HuH-7 (cell line): ENCODE measurements at regions not wholly inside any gene's neighbourhood (a gene's known extent, or its start where the extent isn't known, plus 50 kb on each side); places are given as distances from the start of the nearest gene placed in this dataset.

Experiments
- DNase-seq: peaks from one replicate; pipeline ENCODE4 v3.0.0; 2011; ENCODE audit warnings: low spot score

DNA sequence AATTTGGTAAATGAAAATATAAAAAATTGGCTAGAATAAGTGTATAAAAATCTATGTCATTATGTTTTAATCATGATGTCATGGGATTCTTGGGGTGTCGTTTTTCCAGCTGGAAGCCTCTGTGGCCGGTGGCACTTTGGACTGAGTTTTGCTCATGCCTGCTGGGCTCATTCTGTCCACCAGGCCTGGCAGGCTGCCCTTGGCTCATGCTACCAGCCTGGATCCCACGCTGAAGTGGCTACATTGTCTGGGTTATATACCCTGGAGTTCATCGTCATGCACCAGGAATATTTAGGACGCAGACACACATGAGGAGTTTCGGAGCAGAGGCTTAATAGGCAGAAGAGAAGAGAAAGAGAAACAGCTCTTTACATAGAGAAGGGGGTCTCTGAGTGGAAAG lies 1913.7 kb upstream of the WWC1 start:
- no peak for DNase-seq

DNA sequence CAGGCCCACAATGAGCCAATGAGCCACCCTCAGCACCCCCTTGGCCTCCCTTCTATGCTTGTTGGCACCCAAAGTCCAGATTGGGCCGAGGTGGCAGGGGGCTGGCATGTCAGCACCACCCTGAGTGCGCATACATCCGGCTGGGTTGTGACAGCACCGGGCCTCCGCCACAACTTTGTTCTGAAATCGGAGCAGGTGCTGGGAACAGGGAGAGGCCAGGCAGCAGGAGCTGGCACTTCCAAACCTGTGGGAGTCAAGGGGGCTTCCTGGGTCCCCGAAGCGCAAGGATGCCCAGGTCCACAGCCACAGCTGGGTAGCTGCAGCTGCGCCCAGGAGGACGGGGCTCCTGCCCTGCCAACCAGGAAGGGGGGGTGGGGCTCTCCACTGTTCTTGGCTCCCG lies 1911.9 kb upstream of the WWC1 start:
- DNase-seq = no peak

DNA sequence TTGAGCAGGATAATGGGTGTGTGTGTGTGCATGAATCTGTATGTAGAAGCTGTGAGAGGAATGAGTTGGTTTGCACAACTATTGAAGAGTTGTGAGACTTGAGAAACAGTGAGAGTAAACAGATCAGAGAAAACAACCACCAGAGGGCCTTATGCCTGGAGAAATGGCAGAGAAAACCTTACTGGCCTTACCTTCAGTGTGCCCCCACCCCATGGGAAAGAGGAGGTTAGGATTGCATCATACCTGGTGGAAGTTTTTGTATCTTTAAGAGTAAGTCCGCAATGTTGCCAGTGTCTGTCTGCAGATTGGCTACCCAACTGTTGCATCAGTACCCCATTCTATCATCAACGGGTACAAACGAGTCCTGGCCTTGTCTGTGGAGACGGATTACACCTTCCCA lies 1909.4 kb upstream of the WWC1 start:
- DNase-seq = peak; percentile 34

DNA sequence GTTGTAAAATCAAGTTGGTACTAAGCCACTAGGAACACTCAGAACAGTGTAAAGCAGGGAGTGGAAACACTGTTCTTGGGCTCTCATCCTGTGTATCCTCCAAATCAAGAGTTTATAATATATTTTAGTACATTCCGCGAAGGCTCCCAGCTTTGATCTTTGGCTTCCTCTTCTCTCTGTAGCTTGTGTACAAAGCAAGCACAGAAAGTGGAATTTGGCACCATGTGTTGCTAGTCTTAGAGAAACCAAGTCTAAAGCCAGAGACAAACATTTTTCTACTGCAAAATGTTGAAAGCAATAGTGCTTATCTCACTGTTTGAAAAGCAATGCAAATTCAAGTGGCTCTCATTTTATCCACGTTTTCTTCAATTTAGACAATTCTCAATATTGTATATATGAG lies 1893.3 kb upstream of the WWC1 start:
- DNase-seq = no peak

DNA sequence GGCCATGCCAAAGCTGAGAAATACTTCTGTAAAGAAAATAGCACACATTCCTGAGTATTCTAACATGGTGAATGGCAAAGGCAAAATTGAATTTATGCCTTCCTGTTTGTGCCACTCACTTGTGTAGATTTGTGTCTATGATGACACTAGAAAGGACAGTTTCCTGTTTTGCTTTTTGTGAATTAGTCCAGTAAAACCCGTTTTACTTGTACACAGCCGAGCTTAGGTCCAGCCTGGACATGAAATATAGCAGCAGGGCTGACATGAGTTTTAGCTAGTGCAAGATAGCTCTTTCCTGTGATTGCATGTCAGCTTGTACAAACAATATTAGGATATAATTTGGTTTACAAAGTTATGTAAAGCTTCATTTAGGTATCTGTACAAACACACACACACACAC lies 1891.7 kb upstream of the WWC1 start:
- DNase-seq = no peak

DNA sequence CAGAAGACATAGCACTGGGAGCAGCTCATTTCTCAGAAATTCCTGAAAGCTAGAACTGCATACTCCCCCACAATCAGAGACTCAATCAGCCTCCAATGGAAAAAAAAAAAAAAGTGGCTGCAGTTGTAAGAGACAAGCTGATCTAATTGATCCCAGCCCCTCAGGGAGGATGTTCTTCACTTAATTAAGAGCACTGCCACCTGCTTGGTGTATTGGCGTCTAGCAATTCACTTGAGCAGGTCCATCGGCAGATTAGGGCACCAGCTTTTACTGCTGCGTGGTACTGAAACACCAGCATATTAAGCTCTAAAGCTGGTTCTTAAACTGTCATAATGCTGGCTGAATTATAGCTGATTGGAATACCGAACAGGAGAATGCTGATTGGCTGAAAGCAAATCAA lies 1890.1 kb upstream of the WWC1 start:
- no peak for DNase-seq

DNA sequence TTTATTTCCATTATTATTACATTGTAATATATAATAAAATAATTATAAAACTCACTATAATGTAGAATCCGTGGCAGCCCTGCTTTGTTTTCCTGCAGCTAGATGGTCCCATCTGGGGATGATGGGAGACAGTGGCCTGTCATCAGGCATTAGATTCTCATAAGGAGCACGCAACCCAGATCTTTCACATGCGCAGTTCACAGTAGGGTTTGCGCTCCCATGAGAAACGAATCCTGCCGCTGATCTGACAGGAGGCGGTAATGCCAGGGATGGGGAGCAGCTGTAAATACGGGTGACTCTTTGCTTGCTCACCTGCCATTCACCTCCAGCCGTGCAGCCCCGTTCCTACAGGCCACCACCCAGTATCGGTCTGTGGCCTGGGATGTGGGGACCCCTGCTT lies 1879.3 kb upstream of the WWC1 start:
- no peak for DNase-seq

DNA sequence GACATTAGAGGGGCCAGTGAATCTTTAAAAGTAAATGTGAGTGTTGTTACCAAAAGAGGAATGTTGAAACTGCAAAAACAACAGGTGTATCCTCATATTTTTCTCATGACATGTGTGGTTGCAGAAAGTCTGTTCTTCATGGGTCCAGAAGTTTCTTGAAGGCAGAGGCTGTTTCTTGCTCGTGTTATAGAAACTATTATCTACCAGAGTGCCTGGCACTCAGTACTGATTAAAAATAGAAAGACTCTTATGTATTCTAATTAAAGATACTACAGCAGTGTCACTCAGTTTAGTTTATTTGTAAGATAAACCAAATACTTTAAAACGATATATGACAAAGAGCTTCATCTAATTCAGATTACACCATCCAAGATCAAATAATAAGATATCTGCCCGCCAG lies 1864.2 kb upstream of the WWC1 start:
- DNase-seq = no peak

DNA sequence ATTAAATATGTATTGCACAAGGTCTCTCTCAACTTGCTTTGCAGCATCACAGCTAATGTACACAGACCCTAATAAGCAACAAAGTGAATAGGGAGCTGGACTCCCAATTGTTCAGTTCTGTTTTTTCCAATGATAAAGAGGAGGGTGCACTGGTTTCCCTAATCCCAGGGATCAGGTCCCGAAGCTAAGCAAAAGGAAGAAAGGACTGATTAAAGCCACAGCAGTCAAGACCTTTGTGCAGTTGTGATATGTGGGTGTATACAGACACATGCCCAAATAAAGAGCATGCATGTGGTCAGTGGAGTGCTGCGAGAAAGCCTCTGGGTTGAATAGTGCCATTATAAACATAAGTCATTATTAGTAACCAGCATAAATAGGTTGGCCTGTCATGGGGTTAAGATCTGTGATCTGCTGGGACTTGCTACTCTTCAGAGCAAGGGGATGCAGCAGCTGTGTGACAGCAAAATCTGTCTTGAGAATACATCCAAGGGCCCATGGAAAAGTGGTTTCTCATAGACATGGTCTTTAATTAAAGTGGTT lies 1863.1 kb upstream of the WWC1 start:
- DNase-seq = no peak

DNA sequence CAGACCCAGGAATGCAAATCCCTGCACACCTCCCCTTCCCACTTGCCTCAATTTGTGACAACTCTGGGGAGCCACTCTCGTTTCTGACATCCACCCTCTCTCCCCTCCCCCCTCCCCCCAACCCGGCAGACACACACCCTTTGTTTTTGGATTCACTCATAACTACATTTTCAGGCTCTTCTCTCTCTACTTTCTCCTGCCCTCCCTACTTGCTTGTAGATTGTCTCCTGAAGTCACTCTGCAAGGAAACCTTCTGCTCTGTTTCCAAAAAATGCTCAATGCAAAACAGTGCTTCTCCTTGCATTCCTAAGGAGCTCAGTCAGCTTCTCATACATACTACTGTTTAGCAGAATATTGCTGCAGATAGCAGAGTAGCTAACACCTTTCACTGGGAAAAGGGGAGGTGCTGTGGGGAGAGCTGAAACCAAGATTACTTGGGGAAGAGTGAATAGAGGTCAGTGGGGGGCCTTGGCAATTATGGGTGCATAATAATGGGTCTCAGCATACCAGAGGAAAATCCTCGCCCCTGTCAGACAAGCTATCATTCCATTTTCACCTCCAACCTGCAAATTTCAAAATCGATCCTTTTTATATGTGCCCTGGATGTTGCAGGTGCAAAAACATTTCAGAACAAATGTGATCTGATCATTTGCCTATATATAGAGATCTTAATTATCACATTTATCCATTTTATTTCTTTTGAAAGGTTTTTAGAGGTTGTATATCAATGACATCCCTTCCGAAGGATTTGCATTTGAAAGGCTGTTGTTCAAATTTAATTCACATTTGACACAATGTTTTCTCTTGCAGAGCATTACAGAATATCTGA lies 1860.7 kb upstream of the WWC1 start:
- no peak for DNase-seq

DNA sequence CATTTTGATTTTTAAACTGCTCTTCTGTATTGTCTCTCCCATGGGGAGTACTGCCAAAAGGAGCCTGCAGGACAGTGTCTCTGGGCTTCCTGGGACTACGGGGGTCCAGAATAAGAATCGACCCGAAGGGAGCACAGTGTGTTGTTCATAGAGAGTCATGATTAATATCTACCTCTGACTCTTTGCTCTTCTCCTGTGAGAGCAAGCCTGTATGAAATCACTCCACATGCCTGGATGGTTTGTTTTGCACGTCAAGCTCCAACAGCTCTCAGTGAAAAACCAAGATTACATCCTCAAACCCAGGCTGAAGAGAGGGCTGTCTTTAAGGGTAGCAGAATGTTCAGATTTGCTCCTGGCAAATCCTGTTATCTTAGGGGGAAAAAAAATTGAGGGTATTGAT lies 1860.0 kb upstream of the WWC1 start:
- no peak for DNase-seq

DNA sequence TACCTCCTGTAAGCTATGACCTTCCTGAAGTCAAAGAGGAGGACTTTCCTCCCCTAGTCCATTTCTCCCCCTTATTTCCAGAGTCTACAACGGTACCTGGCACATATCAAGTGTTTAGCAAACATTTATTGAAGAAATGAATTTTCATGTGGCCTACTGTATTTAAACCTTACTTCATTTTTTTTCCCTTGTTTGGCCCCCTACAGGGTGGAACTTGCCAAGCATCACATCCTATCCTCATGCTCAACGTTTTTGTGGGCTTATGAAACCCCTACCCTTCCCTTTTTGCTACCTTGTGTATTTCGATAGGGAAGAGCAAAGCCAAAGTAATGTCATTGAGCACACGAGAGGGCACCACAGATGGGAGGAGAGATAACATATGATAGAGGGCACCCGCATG lies 1857.8 kb upstream of the WWC1 start:
- DNase-seq = no peak

DNA sequence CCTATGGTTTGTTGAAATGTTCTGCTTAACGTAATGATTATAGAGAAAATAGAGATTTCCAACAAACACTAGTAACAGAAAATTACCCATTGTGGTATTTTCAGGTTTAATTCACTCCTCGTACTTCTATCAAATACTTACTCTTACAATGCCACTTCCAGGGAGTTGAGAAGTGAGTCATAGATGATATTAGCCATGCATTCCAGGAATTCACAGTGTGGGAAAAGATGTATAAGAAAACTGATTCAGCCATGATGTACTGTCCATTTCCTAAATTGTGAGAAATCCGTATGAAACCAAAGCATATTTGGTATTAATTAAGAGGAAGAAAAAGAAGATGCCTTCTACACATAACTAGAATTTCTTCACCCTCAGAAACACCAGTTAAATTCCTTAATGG lies 1854.6 kb upstream of the WWC1 start:
- no peak for DNase-seq

DNA sequence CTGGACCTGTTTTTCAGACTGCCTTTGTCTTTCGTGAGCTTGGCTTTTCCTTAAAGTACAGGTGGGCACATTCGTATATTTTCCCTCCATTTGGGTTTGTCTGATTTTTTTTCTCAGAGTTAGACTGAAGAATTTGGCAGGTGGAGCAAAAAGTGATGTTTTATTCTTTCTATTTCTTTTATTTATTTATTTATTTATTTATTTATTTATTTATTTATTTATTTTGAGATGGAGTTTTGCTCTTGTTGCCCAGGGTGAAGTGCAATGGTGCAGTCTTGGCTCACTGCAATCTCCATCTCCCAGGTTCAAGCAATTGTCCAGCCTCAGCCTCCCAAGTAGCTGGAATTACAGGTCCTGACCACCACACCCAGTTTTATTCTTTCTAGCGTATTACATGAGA lies 1805.1 kb upstream of the WWC1 start:
- DNase-seq = no peak

DNA sequence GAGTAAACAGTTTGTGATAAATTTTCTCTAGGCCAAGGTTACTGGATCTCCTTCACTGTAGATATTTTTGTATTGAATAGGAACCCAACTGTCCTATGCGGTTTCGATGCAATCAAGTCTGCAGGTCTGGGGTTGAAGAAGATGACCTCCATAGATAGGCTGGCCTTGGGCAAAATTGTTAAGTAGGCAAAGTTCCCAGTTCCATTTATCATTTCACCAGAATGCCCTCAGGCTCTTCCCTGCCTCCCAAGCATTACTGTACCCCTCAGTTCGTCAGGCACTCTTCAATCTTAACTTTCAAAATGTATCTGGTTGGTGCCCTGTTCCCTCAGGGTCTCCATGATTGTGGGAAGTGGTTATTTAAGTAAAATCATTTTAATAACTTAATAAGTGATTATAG lies 1802.9 kb upstream of the WWC1 start:
- no peak for DNase-seq

DNA sequence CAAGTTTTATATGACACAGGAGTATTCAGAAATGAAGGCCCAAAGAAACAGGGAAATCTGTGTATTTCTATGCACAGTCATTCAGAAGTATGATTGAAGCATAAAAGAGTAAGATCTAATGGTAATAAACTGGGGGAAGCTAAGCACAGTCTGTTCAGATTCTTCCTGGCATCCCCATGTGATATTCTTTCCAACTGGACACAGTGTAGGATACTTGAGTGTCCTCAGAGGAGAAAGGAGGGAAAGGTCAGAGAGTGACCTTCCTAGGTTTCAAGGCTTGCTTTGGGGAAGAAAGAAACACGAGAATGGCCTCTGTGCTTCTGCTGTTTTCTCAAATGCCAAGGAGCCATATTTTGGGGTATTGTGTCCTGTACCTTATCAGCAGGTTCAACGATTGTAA lies 1798.4 kb upstream of the WWC1 start:
- DNase-seq = no peak

DNA sequence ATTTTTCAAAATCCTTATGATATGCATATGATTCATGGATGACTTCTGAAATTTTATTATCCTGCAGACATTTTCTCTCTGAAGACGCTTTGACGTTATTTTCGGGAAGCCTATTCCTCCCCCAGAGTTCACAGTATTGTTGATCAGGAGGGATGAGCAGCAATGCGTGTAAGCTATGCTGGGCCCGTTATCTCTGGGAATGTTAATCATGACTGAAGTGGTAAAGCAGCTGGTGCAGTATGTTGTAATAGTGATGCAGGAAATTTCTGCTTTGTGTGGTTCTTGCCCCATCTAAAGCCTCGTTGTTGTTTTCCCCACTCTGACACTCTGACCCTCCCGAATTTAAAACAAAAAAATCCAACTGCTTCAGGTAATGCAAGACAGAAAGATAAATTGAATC lies 1797.8 kb upstream of the WWC1 start:
- DNase-seq = no peak

DNA sequence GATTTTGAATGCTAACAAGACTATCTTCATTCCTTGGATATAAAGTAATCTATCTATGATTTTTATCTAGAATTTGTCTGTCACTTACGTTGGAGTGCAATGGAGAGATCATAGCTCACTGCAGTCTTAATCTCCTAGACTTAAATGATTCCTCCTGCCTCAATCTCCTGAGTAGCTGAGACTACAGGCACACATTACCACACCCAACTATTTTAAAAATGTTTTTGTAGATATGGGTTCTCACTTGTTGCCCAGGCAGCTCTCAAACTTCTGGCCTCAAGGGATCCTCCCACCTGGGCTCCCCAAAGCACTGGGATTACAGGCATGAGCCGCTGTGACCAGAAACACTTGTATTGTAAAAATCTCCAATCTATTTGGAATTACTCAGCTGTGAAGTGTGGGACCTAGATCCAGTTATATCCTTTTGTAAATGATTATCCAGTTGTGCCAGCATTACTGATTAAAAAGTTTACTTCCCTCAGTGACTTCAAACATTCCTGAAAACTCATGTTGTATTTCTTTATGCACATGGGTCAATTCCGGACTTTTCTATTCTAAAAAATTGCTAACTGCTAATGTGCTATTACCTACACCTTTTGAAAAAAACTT lies 1793.8 kb upstream of the WWC1 start:
- no peak for DNase-seq

DNA sequence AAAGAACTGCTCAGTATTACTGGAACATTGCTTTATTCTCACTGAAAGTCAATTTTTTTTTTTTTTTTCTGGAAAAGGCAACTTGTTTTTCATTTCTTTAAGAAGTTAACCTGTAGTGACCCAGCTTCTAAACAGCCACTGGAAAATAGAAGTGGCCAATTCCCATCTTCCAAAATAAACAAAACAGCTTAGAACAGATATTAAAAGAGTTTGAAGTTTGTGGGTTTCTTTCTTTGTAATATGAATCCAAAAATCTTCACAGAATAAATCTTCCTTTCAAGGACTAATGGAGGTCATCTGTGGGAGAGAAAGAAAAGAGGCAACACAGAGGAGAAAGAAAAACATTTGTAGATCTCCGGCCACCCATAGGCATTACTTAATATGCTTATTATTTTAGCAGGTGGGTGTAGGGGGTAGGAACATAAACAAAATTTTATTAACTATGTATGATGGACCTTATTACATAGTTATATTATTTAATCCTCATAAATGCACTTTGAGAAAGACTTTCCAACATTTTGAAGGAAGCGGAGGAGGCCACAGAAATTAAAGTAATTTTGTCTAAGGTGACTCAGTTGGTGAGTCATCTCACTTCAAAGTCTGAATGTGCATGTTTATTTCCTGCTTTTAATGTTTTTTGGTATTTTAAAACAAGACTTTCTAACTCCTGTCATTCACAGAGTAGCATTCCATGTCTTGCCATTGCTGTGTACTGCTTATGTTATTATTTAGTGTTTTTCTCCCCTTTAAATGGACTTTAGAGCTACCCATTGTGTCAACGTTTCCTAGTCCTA lies 1791.8 kb upstream of the WWC1 start:
- DNase-seq = no peak

DNA sequence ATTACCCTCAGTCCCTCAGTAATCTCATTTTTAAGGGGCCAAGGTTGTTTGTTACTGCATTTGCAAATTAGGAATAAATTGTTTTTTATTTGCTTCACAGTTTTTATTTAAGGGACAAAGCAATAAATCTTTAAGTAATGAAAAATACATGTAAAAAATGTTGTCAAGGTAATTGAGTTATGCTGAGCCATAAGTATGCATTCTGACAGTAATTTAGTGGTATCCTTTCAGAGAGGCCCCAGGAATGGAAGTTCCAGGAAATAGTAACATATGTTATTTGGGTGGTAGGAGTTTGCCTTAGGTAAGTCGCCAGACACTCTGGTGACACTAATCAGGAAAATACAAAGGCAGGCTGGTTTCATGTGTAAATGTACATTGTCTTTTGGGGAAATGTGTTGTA lies 1787.9 kb upstream of the WWC1 start:
- DNase-seq = no peak

DNA sequence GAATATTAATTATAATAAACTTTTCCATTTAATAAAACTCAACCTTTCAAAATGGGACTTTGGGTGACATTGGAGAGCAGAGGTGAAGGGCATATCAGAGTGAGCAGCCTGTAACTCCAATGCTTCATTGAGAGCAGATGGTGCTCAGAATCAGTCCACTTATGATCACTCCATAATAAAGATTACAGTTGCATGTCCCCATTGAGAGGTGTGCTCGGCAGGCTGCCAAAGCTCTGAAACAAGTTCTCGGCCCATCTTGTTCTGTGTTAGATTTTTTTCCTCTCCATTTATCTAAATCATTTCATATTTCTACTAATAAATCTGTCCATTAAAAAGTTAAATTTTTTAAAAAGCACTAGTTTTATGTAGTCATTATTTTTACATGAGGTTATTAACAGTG lies 1786.4 kb upstream of the WWC1 start:
- DNase-seq = no peak

DNA sequence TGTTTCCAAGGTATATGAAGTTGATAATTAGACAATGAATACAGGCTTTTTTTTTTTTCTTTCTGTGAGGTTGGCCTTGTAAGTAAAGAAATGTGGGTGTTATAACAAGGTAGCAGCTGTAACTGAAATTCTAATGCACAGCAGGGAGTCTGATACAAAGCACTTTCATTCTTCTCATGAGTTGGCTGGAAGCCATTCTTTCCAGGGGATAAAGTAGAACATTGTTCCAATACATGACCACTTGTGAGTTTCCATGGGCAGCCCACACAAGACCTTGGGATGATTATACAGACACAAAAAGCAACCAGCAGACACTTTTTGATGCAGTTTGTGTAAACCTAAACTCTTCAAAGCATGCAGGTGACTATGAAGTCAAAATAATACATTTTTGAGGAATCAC lies 1785.9 kb upstream of the WWC1 start:
- DNase-seq = no peak

DNA sequence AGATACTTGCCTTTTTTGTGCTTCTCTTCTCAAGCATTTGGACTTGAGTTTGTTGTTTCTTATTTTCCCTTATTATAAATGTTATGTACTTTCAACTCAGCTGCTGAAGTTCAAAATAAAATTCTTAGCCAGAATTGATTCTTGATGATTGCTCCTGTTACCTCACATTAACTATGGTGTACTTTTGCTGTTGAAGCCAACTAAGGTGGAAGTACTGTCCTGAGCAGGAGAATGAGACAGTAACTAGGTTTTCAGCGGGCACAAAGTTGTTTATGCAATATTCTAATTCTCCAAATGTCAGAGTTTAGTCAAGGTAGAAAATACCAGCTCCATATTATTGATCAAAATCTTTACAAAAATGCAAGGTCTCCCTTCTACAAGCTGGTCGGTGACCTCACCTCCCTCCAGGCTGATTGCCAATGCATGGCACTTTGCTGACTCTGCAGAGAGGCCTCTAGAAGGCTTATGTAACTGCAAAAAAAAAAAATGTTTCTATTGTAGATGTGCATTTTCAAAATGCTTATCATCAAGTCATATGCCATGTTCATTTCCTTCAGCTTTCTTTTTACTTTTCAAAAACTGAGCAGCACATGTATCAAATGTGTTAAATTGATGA lies 1783.5 kb upstream of the WWC1 start:
- no peak for DNase-seq
